Endothelial cell of umbilical vein (primary cell): ENCODE measurements at regions not wholly inside any gene's neighbourhood (a gene's known extent, or its start where the extent isn't known, plus 50 kb on each side); places are given as distances from the start of the nearest gene placed in this dataset.

ENCODE experiments used
- BruUV-seq: library from RNA; stranded (reverse); fragments of 400-500 nt; replicated peaks from 2 replicates; lab custom pipeline; 2021; lab: Mats Ljungman, UMichigan
- CTCF ChIA-PET: fragments of 300-600, 350-600 bp; sonication (Branson Sonifier 250); formaldehyde crosslinking; loops from one replicate; lab custom pipeline; 2021; ENCODE audit warnings: antibody characterized with exemption, inconsistent platforms; lab: Charles Lee
- POLR2A ChIA-PET: fragments of 300-600, 350-600 bp; sonication (Branson Sonifier 250); formaldehyde crosslinking; loops from one replicate; lab custom pipeline; 2021; ENCODE audit warnings: antibody characterized with exemption, inconsistent platforms; lab: Charles Lee
- DNase-seq: peaks from one replicate; pipeline ENCODE4 v3.0.0-alpha.2; 2011; ENCODE audit warnings: low read depth, low spot score
- FAIRE-seq: peaks from 2 replicates; lab custom pipeline; 2011; peaks lifted over from hg19 to GRCh38; lab: Jason Lieb, UNC
- H2AFZ ChIP-seq: 2 replicates; pipeline ENCODE4 v1.6.0; 2012; ENCODE audit warnings: low read depth, low read length, control low read depth, inconsistent platforms
- H3K27ac ChIP-seq: 2 replicates; pipeline ENCODE4 v1.5.1; 2011; ENCODE audit warnings: low read depth, mild to moderate bottlenecking, control low read depth, low read length, moderate library complexity; ENCODE audit not compliant: insufficient read depth
- H3K27me3 ChIP-seq, 2 experiments: 2 replicates each; pipeline versions ENCODE4 v1.6.0 to v1.6.1; 2011; ENCODE audit warnings: low read length in 2 of 2, mixed read lengths in 1 of 2; ENCODE audit not compliant: control insufficient read depth in 2 of 2, insufficient read depth in 2 of 2
- H3K36me3 ChIP-seq, 2 experiments: 2 replicates in 1 of 2; 3 replicates in 1 of 2; pipeline ENCODE4 v1.5.1; 2011; ENCODE audit warnings: low read length in 2 of 2, mild to moderate bottlenecking in 1 of 2, moderate library complexity in 1 of 2; ENCODE audit not compliant: control insufficient read depth in 2 of 2, insufficient read depth in 2 of 2; ENCODE audit errors: extremely low read depth in 1 of 2
- H3K4me1 ChIP-seq: 3 replicates; pipeline ENCODE4 v1.5.1; 2011; ENCODE audit warnings: mild to moderate bottlenecking, low read length; ENCODE audit not compliant: control insufficient read depth, insufficient read depth; ENCODE audit errors: extremely low read depth
- H3K4me2 ChIP-seq: 2 replicates; pipeline ENCODE4 v1.6.1; 2011; ENCODE audit warnings: low read length, control low read depth, mixed read lengths; ENCODE audit not compliant: insufficient read depth
- H3K4me3 ChIP-seq, 3 experiments: fragments of 200-600 bp in 1 of 3; sonication (generic), shearing (Covaris generic) in 1 of 3; replicated peaks in 1 of 3; 2 replicates each; pipeline ENCODE4 v1.5.1; 2011 to 2016; ENCODE audit warnings: control low read depth in 3 of 3, low read length in 3 of 3, mild to moderate bottlenecking in 2 of 3, inconsistent platforms in 1 of 3, low read depth in 1 of 3, moderate library complexity in 1 of 3; ENCODE audit not compliant: insufficient read depth in 1 of 3
- H3K79me2 ChIP-seq: 2 replicates; pipeline ENCODE4 v1.6.0; 2012; ENCODE audit warnings: low read length, inconsistent platforms; ENCODE audit not compliant: control insufficient read depth, insufficient read depth
- H3K9ac ChIP-seq: replicated peaks from 2 replicates; pipeline ENCODE3; 2011; ENCODE audit warnings: low read length, control low read depth; ENCODE audit not compliant: insufficient read depth; ENCODE audit errors: extremely low read depth
- H3K9me1 ChIP-seq: replicated peaks from 3 replicates; pipeline ENCODE4 v1.6.0; 2011; ENCODE audit warnings: mild to moderate bottlenecking, low read length; ENCODE audit not compliant: control insufficient read depth, insufficient read depth; ENCODE audit errors: extremely low read depth
- H3K9me3 ChIP-seq: replicated peaks from 2 replicates; pipeline ENCODE4 v1.5.1; 2012; ENCODE audit warnings: low read length, inconsistent platforms; ENCODE audit not compliant: control insufficient read depth, insufficient read depth
- H4K20me1 ChIP-seq: replicated peaks from 2 replicates; pipeline ENCODE3; 2011; ENCODE audit warnings: mild to moderate bottlenecking, low read length; ENCODE audit not compliant: control insufficient read depth, insufficient read depth; ENCODE audit errors: extremely low read depth
- EZH2 ChIP-seq: IDR thresholded peaks from 2 replicates; pipeline ENCODE4 v1.6.1; 2012; ENCODE audit warnings: borderline replicate concordance, low read depth, mild to moderate bottlenecking, moderate library complexity, low read length, inconsistent platforms; ENCODE audit not compliant: severe bottlenecking
- FOS ChIP-seq: IDR thresholded peaks from 2 replicates; pipeline ENCODE4 v1.6.1; 2011; ENCODE audit warnings: mild to moderate bottlenecking, low read length, moderate library complexity, borderline replicate concordance; ENCODE audit not compliant: insufficient read depth
- GATA2 ChIP-seq: IDR thresholded peaks from 2 replicates; pipeline ENCODE4 v1.7.0; 2011; ENCODE audit warnings: low read depth, mild to moderate bottlenecking, moderate library complexity, mixed read lengths, low read length; ENCODE audit not compliant: insufficient read length, insufficient read depth
- JUN ChIP-seq: IDR thresholded peaks from 2 replicates; pipeline ENCODE4 v1.6.1; 2011; ENCODE audit warnings: borderline replicate concordance, low read depth; ENCODE audit not compliant: insufficient read length, insufficient read depth
- MYC ChIP-seq: IDR thresholded peaks from one replicate; pipeline ENCODE4 v1.6.1; 2011; ENCODE audit warnings: mild to moderate bottlenecking, low read depth, low read length
- POLR2A ChIP-seq: IDR thresholded peaks from 2 replicates; pipeline ENCODE4 v1.6.1; 2012; ENCODE audit warnings: low read depth, mild to moderate bottlenecking, control low read depth, low read length
- POLR2AphosphoS5 ChIP-seq: IDR thresholded peaks from 2 replicates; pipeline ENCODE4 v1.6.1; 2012; ENCODE audit warnings: low read depth, mild to moderate bottlenecking, control low read depth, low read length, moderate library complexity; ENCODE audit not compliant: insufficient read depth
- dilution Hi-C: fragments of 300-500 bp; cut with MboI; formaldehyde crosslinking; loops from one replicate; pipeline ENCODE4 v1.15.0; 2019; ENCODE audit warnings: low sequenced_read_pairs; ENCODE audit not compliant: extremely low pct_ligation_motif_present
- intact Hi-C: fragments of 100-400 bp; cut with micrococcal nuclease; formaldehyde crosslinking; loops from one replicate; pipeline ENCODE4 v1.10.0; 2022
- TF ChIP-seq, protein P1 (sequence below): IDR thresholded peaks from 2 replicates; pipeline ENCODE4 v1.6.1; 2011; ENCODE audit not compliant: insufficient read depth, insufficient read length
- TF ChIP-seq, protein P2 (sequence below), 2 donors: IDR thresholded peaks; 1 replicate in 1 of 2; 2 replicates in 1 of 2; pipeline ENCODE4 v1.5.1; 2011; ENCODE audit warnings: low read length in 2 of 2, mild to moderate bottlenecking in 2 of 2, moderate library complexity in 2 of 2, control low read depth in 1 of 2, inconsistent platforms in 1 of 2, low read depth in 1 of 2; ENCODE audit not compliant: insufficient read depth in 1 of 2; ENCODE audit errors: extremely low read depth in 1 of 2

DNA sequence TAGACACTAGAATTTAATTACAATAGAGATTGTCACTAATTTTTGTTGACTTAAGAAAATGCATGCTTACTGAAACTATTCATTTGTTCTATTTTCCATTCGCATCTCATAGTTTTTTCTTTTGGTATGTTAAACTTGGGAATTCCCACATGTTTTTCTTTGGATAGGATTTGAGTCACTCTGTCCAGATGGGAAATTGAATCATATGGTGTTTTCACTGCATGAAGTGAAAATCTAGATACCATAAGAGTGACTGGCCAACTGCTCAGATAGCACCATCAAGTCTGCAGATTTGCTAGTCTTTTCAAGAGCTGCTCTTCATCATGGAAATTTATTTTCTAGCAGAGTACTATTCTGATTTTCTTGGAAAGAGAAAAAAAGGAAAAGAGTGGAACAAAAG, 172.6 kb downstream of the FAM47B start:
- no peaks in the 10 kb centered on the region for H3K79me2 ChIP-seq
- dilution Hi-C loops (no loop called here), intact Hi-C loops (no loop called here)
- peak; percentile 20 for DNase-seq
- no peak for TF ChIP-seq JUN
- TF ChIP-seq, protein P1, sequence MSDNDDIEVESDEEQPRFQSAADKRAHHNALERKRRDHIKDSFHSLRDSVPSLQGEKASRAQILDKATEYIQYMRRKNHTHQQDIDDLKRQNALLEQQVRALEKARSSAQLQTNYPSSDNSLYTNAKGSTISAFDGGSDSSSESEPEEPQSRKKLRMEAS, result no peak
- POLR2A ChIA-PET, result no interaction called here
- no peak overlapping the region for H2AFZ ChIP-seq
- H3K27ac ChIP-seq, result no peak overlapping the region
- BruUV-seq, result no TSS peak
- no peaks in the 10 kb centered on the region for H4K20me1 ChIP-seq
- FAIRE-seq, result peak; percentile 83
- no peak overlapping the region for H3K4me2 ChIP-seq
- H3K9ac ChIP-seq, result no peak overlapping the region
- no peak overlapping the region for H3K4me3 ChIP-seq
- H3K27me3 ChIP-seq, result no peaks in the 10 kb centered on the region
- CTCF ChIA-PET, result no interaction called here
- H3K4me1 ChIP-seq, result no peaks in the 10 kb centered on the region
- H3K36me3 ChIP-seq, result no peaks in the 10 kb centered on the region
- no peaks in the 10 kb centered on the region for H3K9me3 ChIP-seq
- H3K9me1 ChIP-seq, result no peaks in the 10 kb centered on the region

DNA sequence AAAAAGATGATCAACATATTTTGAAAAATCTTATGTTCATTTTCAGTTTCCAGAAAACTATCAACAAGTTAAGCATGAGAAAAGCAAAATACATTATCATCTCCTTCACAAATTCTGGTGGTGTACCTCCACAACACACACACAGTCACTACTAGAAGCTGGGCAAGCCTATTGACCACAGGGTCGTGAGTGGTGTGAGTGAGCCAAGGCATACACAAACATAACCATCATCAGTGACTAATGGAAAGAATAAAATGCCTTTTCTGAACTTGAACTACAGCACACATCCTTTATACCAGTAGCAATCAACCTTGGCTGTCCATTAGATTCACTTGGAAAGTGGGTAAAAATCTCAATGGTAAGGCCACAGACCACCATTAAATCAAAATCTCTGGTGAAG, 180.2 kb downstream of the FAM47B start:
- no peaks in the 10 kb centered on the region for H3K36me3 ChIP-seq
- no peak overlapping the region for H3K4me3 ChIP-seq
- FAIRE-seq, result no peak
- no peaks in the 10 kb centered on the region for H4K20me1 ChIP-seq
- no peaks in the 10 kb centered on the region for H3K27me3 ChIP-seq
- H2AFZ ChIP-seq, result no peak overlapping the region
- DNase-seq, result no peak
- dilution Hi-C loops (no loop called here), intact Hi-C loops (no loop called here)
- H3K27ac ChIP-seq, result no peak overlapping the region
- no peaks in the 10 kb centered on the region for H3K4me1 ChIP-seq
- TF ChIP-seq POLR2AphosphoS5, result no peak
- no peak for TF ChIP-seq MYC
- TF ChIP-seq, protein P2, sequence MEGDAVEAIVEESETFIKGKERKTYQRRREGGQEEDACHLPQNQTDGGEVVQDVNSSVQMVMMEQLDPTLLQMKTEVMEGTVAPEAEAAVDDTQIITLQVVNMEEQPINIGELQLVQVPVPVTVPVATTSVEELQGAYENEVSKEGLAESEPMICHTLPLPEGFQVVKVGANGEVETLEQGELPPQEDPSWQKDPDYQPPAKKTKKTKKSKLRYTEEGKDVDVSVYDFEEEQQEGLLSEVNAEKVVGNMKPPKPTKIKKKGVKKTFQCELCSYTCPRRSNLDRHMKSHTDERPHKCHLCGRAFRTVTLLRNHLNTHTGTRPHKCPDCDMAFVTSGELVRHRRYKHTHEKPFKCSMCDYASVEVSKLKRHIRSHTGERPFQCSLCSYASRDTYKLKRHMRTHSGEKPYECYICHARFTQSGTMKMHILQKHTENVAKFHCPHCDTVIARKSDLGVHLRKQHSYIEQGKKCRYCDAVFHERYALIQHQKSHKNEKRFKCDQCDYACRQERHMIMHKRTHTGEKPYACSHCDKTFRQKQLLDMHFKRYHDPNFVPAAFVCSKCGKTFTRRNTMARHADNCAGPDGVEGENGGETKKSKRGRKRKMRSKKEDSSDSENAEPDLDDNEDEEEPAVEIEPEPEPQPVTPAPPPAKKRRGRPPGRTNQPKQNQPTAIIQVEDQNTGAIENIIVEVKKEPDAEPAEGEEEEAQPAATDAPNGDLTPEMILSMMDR (IDR thresholded peaks at IDR 0.05; ENCODE audit: extremely low read depth in 1 of 2, insufficient read depth in 1 of 2, low read depth in 1 of 2, low read length in 2 of 2), result no peak
- TF ChIP-seq JUN, result no peak
- no peak for TF ChIP-seq EZH2
- TF ChIP-seq FOS, result no peak
- TF ChIP-seq, protein P1, result no peak
- no peak for TF ChIP-seq GATA2
- TF ChIP-seq POLR2A, result no peak
- no peak overlapping the region for H3K4me2 ChIP-seq
- CTCF ChIA-PET, result no interaction called here
- no peak overlapping the region for H3K9ac ChIP-seq
- H3K9me1 ChIP-seq, result no peaks in the 10 kb centered on the region
- POLR2A ChIA-PET, result no interaction called here
- no TSS peak for BruUV-seq
- H3K79me2 ChIP-seq, result no peaks in the 10 kb centered on the region
- H3K9me3 ChIP-seq, result no peaks in the 10 kb centered on the region
